ENCODE measurements at regions not wholly inside any gene's neighbourhood (a gene's known extent, or its start where the extent isn't known, plus 50 kb on each side); places are given as distances from the start of the nearest gene placed in this dataset.
A peak's percentile ranks its signal among the peaks of the same experiment; 100 is the strongest.
"Not testable (repeated sequence)": the region's sequence is repeated elsewhere in the genome, so short reads cannot be mapped to it uniquely, and the experiment has no call there.

GRCh38 chr1:104636581-104636980, 886.9 kb downstream of the AMY1C start:
- DNase-seq (ENCODE audit: insufficient read length, low spot score) (no peak), FAIRE-seq (no peak)

- FAIRE-seq = no peak
- DNase-seq (ENCODE audit: insufficient read length, low spot score) = no peak
Measured at GRCh38 chr1:104646233-104646632, 896.5 kb downstream of the AMY1C start.

GRCh38 chr1:104648269-104648691, 898.6 kb downstream of the AMY1C start:
- DNase-seq (ENCODE audit: insufficient read length, low spot score) (peak; percentile 4), FAIRE-seq (peak; percentile 80)

- not testable (repeated sequence) for FAIRE-seq; DNase-seq (ENCODE audit: insufficient read length, low spot score)
Measured at GRCh38 chr1:104664374-104664773, 914.7 kb downstream of the AMY1C start.

GRCh38 chr1:104665300-104665699, 915.6 kb downstream of the AMY1C start:
- no peak for DNase-seq (ENCODE audit: insufficient read length, low spot score)
- FAIRE-seq = no peak

GRCh38 chr1:104671684-104672353, 922.1 kb downstream of the AMY1C start:
- DNase-seq (ENCODE audit: insufficient read length, low spot score) = no peak
- FAIRE-seq = no peak

- FAIRE-seq (no peak), DNase-seq (ENCODE audit: insufficient read length, low spot score) (no peak)
Measured at GRCh38 chr1:104699433-104699832, 949.7 kb downstream of the AMY1C start.

- DNase-seq (ENCODE audit: insufficient read length, low spot score) (no peak), FAIRE-seq (no peak)
Measured at GRCh38 chr1:104702731-104703130, 953.0 kb downstream of the AMY1C start.

GRCh38 chr1:104706631-104707147, 957.0 kb downstream of the AMY1C start:
- FAIRE-seq (peak; percentile 37), DNase-seq (ENCODE audit: insufficient read length, low spot score) (no peak)

GRCh38 chr1:104718752-104719151, 969.1 kb downstream of the AMY1C start:
- FAIRE-seq = no peak
- no peak for DNase-seq (ENCODE audit: insufficient read length, low spot score)

GRCh38 chr1:104720741-104721140, 971.0 kb downstream of the AMY1C start:
- FAIRE-seq (no peak), DNase-seq (ENCODE audit: insufficient read length, low spot score) (no peak)

- no peak for FAIRE-seq
Measured at GRCh38 chr1:104726917-104727316, 977.2 kb downstream of the AMY1C start.

GRCh38 chr1:104733866-104734265, 984.2 kb downstream of the AMY1C start:
- FAIRE-seq = no peak
- no peak for DNase-seq (ENCODE audit: insufficient read length, low spot score)

More at GRCh38 chr1:104726917-104727316, 977.2 kb downstream of the AMY1C start:
- DNase-seq (ENCODE audit: insufficient read length, low spot score) = no peak

GRCh38 chr1:104745875-104746274, 996.2 kb downstream of the AMY1C start:
- FAIRE-seq (no peak), DNase-seq (ENCODE audit: insufficient read length, low spot score) (no peak)

- FAIRE-seq (peak; percentile 56), DNase-seq (ENCODE audit: insufficient read length, low spot score) (no peak)
Measured at GRCh38 chr1:104746994-104747393, 997.3 kb downstream of the AMY1C start.

GRCh38 chr1:104760017-104760416, 1010.3 kb downstream of the AMY1C start:
- no peak for DNase-seq (ENCODE audit: insufficient read length, low spot score)
- peak; percentile 91 for FAIRE-seq

- no peak for DNase-seq (ENCODE audit: insufficient read length, low spot score)
- FAIRE-seq = peak; percentile 45
Measured at GRCh38 chr1:104761961-104762570, 1012.4 kb downstream of the AMY1C start.

- FAIRE-seq = peak; percentile 45
- no peak for DNase-seq (ENCODE audit: insufficient read length, low spot score)
Measured at GRCh38 chr1:104765085-104765484, 1015.4 kb downstream of the AMY1C start.

- DNase-seq (ENCODE audit: insufficient read length, low spot score) = no peak
- peak; percentile 51 for FAIRE-seq
Measured at GRCh38 chr1:104768466-104768865, 1018.8 kb downstream of the AMY1C start.

- FAIRE-seq = peak; percentile 82
Measured at GRCh38 chr1:104780470-104781078, 1030.9 kb downstream of the AMY1C start.

GRCh38 chr1:104785575-104786187, 1036.0 kb downstream of the AMY1C start:
- FAIRE-seq (no peak), DNase-seq (ENCODE audit: insufficient read length, low spot score) (no peak)

More at GRCh38 chr1:104780470-104781078, 1030.9 kb downstream of the AMY1C start:
- peak; percentile 29 for DNase-seq (ENCODE audit: insufficient read length, low spot score)
